Islet precursor cell (in vitro differentiated cells): ENCODE measurements at regions not wholly inside any gene's neighbourhood (a gene's known extent, or its start where the extent isn't known, plus 50 kb on each side); places are given as distances from the start of the nearest gene placed in this dataset.

Experiments
- DNase-seq: peaks from one replicate; pipeline ENCODE4 v3.0.0-alpha.2; 2018

DNA sequence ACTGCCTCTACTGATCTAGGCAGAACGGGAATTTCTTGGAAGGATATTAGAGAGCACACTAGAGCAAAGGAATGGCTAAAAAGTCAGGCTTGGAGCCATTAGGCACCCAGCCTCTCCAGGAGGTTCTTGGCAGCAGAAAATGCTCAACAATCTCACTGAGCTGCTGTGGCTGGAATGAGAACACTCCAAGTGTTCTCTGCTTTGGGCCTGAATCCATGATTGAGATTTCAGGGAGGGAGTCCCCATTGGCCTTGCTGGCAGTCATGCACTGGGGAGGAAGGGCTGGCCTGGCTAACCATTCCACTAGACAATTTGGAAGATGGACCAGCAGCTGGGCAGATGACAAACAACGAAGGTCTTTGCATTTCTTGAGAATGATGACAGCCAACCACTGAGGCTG is 362.6 kb downstream of the SHQ1 start:
- no peak for DNase-seq

- no peak for DNase-seq
Measured at GRCh38 chr3:72483554-72484104, 364.6 kb downstream of the SHQ1 start.

GRCh38 chr3:72482589-72483321 is 365.5 kb downstream of the SHQ1 start:
- DNase-seq, result peak; percentile 82

- DNase-seq, result no peak
Measured at GRCh38 chr3:72481542-72481941, 366.7 kb downstream of the SHQ1 start.

DNA sequence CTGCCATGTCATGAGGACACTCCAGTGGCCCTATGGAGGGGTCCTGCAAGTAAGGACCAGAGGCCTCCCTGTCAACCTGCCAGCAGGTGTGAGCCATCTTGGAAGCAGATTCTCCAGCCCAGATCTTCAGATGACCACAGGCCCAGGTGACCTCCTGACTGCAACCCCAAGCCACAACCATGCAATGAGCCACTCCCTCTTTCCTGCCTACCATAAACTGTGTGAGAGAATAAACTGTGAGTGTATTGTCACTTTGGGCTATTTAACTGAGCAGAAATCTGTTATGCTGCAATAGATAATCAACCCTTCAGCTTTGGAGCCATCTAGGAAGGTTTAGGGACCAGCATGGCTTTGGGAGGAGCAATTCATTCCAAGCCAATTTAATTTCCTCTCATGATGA is 367.9 kb downstream of the SHQ1 start:
- DNase-seq, result no peak

- no peak for DNase-seq
Measured at GRCh38 chr3:72479651-72480215, 368.5 kb downstream of the SHQ1 start.

DNA sequence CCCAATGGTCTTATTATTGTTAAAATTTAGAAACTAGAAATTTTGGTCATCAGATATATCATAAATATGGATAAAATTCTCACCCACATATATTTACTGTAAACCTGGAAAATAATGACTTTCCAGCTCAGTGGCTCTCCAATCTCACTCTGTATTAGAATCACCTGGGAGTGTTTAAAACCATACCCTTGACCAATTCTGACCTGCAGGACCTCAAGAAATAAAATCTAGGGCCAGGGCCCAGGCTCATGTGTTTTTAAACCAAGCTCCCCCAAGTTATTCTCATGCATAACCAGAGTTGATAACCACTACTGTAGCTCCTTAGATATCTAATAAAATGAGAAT is 372.1 kb downstream of the SHQ1 start:
- no peak for DNase-seq

GRCh38 chr3:72475258-72476138 is 372.7 kb downstream of the SHQ1 start:
- DNase-seq, result no peak

DNA sequence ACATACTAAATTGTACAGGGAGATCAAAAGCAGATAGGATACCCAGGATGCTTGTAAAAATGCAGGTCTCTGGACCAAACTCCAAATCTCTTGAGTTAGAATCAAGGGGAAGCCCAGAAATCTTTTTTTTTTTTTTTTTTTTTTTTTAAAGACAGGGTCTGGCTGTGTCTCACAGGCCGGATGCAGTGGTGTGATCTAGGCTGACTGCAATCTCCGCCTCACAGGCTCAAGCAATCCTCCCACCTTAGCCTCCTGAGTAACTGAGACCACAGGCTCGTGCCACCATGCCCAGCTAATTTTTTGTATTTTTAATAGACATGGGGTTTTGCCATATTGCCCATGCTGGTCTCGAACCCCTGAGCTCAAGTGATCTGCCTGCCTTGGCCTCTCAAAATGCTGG is 373.5 kb downstream of the SHQ1 start:
- DNase-seq, result no peak

GRCh38 chr3:72473156-72473555 is 375.1 kb downstream of the SHQ1 start:
- DNase-seq, result no peak

- DNase-seq, result no peak
Measured at GRCh38 chr3:72470904-72471417, 377.3 kb downstream of the SHQ1 start.

- DNase-seq, result peak; percentile 16
Measured at GRCh38 chr3:72465853-72466252, 382.4 kb downstream of the SHQ1 start.

DNA sequence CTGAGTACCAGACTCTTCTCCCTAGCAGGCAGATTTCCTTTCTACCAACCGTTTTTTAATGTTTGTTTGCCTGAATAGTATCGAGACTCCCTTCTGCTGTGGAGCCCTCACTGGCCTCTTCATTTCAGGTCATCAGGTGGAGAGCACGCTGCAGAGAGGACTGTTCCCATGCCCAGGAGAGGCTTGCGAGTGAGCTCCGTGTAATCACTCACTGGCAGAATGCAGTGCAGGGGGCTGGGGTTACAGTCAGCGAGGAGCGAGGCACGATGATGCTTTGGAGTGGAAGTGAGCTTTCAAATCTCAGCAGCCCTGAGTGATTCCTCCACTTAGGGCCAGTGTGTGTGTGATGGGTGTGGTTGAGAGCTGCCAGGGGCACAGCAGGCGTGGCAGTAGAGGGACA is 385.2 kb downstream of the SHQ1 start:
- no peak for DNase-seq

GRCh38 chr3:72462595-72463011 is 385.6 kb downstream of the SHQ1 start:
- DNase-seq, result no peak

DNA sequence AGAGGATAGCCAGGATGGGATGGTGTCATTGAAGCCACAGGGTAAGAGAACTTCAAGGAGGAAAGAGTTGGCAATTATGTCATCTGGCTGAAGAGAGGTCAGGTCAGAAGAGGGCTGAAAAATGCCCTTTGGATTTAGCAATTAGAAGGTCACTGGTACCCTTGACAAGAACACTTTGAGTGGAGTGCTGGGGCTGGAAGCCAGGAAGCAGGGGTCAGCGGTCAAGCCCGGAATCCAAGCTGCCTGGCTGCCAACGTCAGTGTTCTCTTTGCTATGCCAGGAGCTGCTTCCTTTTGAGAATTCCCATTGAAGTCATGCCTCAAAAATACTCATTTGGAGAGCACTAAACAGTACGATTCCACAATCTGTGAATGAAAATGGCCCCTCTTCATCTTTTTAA is 386.5 kb downstream of the SHQ1 start:
- DNase-seq, result no peak

DNA sequence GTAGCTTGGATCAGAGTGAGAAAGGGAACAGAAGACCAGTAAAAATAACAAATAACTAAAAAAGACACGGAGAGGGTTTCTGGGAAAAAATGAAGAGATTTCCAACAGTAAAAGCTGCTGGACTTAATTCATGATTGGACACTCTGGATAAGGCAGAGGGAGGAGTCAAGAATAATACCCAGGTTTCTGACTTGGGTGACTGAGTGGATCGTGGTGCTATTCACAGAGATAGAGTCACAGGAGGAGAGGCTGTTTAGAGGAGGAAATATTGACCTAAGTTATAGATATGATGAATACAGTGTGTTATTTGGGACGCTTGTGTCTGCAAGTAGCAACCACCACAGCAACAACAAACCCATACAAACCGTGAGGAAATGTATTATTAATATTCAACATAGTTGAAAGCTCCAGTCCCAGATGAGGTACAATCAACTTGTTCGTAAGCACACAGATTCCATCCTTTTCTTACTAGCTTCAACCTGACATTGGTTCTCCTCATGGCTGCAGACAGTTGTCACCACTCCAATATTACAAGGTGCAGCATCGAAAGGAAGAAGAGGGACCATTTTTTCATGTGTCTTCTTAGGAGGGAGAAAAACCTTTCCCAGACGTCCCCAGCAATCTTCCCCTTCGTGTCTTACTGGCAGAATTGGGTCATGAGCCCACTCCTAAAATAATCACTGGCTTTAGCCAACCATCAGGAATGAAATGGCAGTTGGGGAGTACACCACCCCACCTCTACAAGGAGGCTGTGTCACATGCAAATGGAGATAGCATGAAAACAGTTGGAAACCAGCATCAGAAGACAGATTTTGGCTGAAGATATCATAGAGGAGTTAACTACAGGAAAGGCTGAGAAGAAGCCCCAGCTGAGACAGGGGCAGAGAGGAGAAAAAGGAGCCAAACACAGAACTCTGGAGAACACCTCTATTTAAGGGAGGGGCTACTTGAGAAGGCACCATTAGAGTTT is 387.8 kb downstream of the SHQ1 start:
- no peak for DNase-seq

DNA sequence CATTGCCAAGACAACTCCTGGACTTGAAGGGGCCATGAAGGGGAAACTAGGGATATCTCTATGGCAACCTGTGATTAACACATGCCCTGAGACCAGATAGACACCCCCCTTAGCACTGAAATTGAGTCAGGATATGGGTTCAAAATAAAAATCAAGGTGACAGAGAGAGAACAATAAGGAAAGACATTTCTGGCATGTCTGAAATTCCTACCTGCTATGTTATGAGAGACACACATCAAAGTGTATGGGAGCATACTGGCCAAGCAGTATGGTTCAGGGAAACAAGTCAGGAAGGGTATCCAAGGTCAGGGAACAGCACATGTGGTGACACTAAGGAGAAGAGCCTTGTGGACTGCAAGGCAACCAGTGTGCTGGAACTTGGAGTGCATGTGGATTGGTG is 388.7 kb downstream of the SHQ1 start:
- no peak for DNase-seq

GRCh38 chr3:72458375-72458774 is 389.9 kb downstream of the SHQ1 start:
- DNase-seq, result no peak

- no peak for DNase-seq
Measured at GRCh38 chr3:72454441-72454840, 393.8 kb downstream of the SHQ1 start.

DNA sequence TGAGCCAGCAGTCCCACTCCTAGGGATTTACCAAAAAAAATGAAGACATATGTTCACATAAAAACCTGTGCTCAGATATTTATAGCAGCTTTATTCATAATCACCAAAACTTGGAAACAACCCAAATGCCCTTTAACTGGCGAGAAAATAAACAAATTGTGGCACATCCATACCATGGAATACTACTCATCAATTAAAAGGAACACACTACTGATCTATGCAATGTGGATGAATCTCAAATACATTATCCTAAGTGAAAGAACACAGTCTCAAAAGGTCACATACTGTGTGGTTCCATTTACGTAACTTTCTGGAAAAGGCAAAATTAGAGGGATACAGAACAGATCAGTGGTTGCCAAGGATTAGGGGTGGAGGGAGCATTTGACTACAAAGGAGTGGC is 394.5 kb downstream of the SHQ1 start:
- DNase-seq, result no peak

DNA sequence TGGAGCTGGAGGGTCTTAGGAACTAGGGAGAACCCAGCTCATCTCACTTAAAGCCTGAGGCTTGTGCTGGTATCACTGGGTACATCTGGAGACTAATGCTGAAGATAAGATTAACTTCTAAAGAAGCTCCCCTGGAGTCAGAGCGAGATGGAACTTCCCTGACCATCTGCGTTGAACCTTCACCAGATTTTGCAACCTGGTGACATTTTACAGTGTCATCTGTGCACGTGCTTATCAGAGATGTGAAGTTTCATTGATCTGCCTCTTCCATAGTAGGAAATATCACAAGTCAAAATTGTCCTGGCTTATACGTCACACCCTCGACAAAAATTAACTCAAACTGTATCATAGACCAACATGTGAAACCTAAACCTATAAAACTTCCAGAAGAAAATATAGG is 395.5 kb downstream of the SHQ1 start:
- no peak for DNase-seq

GRCh38 chr3:72451841-72452240 is 396.4 kb downstream of the SHQ1 start:
- DNase-seq, result no peak
